ENCODE measurements at regions not wholly inside any gene's neighbourhood (a gene's known extent, or its start where the extent isn't known, plus 50 kb on each side); places are given as distances from the start of the nearest gene placed in this dataset.

GRCh38 chr12:87025976-87026375, 769.8 kb upstream of the MGAT4C start:
- TF ChIP-seq CTCF (IDR thresholded peaks at IDR 0.05) (no peak), POLR2A (IDR thresholded peaks at IDR 0.05) (no peak), EP300 (IDR thresholded peaks at IDR 0.05) (no peak), POLR2AphosphoS5 (IDR thresholded peaks at IDR 0.05) (no peak)
